Tongue (tissue), 1 donor: ENCODE measurements at regions not wholly inside any gene's neighbourhood (a gene's known extent, or its start where the extent isn't known, plus 50 kb on each side); places are given as distances from the start of the nearest gene placed in this dataset.
"Not testable (repeated sequence)": the region's sequence is repeated elsewhere in the genome, so short reads cannot be mapped to it uniquely, and the experiment has no call there.

Source experiments
- DNase-seq: peaks from one replicate; pipeline ENCODE4 v3.0.0-alpha.2; 2015

DNA sequence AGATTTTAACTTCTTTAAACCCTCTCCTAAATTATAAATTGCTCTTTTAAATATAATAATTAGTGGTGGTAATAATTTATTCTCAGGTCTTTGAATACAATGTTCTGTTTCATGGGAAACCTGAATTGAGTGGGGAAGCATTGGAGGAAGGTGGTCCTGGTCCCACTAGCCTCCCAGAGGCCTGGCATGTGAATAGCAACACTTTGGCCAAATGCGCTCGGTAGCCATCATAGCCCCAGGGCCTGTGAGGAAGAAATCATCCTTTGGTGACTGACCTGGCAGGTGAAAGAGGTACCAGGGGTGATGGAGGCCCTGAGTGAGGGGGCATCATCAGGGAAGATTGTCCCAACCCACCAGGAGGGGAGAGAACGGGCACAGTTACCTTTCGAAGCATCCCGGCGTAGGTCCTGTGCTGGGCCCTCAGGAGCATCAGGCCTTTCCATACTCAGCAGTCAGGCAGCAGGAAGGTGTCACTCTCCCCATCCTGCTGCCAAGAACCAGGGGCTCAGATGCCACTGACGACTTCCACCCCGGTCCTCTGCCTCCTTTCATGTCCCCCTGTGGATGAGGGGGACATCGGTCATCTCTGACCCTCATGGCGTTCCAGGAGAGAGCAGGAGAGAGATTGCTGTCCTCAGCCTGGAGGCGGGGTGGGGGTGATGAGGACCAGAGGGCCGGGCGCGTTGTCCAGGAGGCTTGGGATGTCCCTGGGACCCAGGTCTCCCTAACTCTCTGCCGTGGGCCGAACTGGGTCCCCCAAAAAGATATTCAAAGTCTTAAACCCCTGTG, 78.6 kb upstream of the HPCAL1 start:
- DNase-seq = no peak

DNA sequence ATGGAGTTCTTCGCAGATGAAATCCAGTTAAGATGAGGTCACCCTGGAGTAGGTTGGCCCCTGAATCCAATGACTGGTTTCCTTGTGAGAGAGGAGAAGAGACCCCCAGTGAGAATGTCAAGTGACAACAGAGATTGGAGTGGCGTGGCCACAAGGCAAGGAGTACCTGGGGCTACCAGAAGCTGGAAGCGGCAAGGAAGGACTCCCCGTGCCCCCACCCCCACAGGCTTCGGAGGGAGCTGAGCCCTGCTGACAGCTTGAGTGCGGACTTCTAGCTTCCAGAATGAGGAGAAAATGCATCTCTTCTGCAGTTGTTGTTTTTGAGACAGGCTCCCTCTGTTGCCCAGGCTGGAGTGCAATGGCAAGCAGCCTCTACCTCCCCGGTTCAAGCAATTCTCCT, 78.0 kb upstream of the HPCAL1 start:
- DNase-seq = no peak

DNA sequence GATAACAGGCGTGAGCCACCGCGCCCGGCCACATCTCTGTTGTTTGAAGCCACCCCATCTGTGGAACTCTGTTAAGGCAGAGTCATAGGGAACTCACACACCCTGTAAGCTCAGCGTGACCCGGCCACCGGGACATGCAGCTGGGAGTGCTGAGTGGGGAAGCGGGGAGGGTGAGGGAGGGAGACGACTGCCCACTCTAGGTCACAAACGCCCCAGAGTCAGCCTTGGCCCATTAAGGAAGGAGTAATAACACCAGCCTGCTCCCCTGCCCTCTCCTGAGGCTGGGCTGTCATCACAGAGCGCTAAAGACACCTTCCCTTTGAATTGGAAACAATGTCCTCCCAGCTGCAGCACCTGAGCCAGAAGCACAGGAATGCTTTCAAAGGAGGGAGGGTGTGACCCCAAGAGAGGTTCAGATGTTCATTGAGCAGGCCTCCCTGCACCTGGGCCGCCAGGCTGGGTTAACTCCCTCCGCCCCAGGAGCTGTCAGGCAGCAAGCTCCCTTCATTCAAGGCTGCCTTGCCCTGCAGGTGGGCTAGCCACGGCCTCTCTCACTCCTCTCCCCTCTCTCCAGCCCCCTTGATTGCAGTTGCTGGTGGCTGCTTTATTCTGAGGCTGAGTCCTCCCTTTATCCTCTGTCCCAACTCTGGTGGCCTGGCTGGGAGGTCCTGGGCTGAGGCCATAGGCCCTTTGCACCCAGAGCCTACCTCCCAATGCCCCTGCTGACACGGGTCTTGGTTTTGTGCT, 77.2 kb upstream of the HPCAL1 start:
- peak; percentile 61 for DNase-seq

DNA sequence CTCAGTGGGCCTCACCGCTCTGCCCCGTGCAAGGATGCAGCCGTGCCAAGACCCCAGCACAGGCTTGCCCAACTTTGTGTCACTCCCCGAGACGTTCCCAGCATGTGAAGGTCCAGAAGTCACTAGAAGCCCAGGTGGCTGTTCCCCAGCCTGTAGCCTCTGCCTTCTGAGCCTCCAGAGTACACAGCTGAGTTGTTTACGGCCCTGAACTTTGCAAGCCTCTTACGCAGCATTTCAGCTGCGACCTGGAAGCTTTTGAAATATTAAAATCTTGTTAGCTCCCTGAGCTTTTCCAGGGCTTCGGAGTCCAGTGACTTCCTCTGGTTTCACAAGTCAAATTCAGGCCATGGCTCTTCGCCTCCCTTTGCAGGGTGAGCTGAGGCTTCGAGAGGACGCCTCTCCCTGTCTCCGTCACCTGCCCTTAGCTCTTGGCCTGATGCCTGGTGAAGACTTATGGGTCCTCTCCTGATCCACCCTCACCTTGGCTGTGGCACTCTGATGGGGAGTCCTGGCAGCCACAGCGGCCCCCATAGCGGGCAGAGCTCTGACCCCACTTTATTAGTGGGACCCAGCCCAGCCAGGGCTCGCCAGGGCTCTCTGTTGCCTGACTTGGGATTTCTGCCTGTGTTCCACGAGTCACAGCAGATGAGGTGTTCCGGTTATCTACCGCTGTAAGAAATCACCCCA, 76.5 kb upstream of the HPCAL1 start:
- peak; percentile 54 for DNase-seq

DNA sequence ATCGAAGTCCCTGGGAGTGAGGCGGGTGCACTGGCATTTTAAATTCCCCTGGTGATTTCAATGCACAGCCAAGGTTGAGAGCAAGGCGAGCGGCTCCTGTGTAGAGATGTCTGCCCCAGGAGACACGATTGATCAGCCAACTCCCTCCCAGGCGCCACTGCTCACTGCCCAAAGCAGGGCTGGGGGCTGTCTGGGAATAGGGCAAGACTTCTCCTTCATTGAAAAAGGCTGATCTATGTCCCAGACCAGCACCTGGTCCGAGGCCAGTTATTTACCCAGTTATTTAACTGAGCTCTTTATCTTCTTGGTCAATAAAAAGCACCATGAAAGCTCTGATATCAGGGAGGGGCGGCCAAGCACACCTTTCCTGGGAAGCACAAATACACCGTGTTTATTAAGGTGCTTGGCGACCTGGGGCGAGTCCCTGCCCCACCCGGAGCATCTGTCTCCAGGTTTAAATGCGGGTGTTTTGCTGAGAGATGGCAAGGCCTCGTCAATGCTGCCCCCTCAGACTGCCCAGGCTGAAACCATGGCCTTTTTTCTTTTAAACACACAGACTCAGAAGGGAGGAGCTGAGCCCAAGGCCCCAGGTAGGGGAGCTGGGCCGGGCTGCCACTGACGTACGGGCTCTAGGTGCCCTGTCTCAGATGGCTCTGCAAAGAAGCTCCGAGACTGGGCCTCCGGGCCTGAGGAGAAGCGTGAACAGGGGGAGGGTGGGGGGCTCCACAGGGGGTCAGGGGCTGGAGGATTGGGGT, 73.9 kb upstream of the HPCAL1 start:
- no peak for DNase-seq

DNA sequence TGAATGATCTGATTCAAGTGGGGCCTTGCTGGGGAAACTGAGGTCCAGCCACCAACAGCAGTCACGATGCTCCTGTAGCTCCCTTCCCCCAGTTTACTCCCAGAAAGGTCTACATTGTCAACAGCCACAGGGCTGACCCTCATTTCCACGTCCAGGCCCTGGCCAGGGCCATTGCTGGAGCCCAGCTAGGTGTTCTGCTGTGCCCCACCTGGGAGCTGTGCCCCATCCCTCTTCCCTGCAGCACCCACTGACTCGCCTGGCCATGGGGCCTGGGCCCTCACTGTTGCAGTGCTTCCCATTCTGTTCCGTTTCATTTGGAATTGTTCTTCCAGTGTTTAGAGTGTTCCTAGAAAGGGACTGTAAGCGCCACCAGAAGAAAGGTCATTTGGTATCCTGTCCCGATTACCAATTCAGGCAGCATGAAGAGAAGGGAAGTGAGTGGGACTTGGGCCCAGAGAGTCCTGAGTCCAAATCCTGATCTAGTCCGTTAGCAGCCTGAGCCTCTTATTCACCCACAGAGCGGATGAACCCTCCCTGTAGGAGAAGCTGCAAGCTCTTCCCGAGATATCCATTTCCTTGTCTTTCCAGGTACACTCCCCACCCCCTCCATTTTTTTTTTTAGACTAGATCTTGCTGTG, 73.1 kb upstream of the HPCAL1 start:
- no peak for DNase-seq

DNA sequence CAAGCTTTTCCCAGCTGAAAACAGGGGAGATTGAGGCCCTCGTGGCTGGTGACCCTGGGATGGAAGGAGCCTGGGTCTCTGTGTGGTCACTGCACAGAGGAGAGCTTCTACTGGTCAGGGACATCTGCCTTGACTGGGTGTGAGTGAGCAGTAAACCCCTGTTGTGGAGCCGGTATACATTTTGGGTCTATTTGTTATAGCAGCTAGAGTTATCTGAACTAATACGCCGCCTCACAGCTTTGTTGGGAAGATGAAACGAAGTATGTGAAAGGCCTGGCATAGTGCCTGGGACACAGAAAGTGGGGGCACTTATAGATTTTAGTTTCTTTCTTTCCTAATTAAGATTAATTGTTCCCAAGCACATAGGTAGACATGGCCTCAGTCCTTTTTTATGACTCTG, 72.2 kb upstream of the HPCAL1 start:
- no peak for DNase-seq

DNA sequence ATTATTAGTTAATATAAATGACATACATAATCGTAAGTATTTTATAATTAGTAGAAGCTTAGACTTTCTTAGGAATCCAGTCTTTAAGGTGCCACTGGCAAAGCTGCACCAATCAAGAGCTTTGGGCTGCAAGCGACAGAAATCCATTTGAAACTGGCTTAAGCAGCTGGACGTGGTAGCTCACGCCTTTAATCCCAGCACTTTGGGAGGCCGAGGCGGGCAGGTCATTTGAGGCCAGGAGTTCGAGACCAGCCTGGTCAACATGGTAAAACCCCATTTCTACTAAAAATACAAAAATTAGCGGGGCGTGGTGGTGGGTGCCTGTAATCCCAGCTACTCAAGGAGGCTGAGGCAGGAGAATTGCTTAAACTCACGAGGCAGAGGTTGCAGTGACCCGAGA, 71.8 kb upstream of the HPCAL1 start:
- not testable (repeated sequence) for DNase-seq

DNA sequence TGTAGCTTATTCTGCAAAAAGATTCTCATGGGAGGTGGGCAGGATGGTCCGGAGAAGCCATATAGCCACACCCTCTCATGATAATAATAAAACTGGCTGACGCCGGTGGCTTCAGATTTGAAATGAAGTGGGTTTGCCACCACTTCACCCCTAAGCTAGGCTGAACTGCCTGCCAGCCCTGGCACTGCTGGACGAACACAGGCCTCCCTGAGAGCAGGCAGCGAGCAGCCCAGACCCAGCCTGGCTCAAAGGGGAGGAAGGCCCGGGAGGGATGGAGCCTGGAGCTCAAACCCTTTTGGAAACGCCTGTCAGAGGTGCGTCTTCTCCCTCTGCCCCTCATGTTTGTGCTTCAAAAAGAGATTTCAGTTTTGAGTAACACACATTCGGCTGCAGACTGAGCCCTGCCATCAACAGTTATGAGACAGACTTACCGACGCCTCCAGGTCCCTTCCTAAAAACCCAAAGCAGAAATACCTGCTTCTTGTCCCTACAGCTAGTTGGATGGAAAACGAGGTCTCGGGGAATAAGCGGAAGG, 71.1 kb upstream of the HPCAL1 start:
- DNase-seq = no peak

DNA sequence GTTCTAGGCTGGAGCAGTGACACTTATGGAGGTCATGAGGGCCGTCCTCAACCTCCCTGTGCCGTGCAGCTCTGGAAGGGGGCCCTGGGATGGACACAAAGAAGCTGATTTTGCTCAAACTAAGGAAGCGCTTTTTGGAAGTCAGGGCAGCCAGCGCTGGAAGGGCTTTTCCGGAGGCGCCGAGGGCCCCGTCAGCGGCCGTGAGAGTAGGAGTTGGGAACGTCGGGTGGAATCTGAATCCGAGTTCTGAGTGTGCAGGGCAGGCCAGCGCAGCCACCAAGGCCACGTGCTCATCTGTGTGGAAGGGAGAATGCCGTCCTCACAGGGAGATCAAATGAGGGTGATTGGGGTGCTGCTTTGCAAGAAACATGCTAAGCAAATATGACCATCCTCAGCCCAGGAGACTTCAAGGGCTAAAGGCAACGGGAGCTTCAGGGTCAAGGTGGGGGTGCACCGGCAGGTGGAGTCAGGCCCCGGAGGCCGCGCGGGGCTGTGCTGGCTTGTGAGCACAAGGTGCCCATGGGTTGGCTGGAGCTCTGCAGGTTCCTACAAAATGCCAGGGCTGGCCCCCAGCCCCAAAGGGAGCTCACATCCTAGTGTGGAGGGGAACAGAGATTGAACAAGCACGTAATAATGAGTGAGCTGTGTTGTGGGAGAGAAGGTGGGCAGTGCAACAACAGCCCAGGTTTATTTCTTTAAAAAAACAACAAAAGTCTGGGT, 70.4 kb upstream of the HPCAL1 start:
- no peak for DNase-seq

DNA sequence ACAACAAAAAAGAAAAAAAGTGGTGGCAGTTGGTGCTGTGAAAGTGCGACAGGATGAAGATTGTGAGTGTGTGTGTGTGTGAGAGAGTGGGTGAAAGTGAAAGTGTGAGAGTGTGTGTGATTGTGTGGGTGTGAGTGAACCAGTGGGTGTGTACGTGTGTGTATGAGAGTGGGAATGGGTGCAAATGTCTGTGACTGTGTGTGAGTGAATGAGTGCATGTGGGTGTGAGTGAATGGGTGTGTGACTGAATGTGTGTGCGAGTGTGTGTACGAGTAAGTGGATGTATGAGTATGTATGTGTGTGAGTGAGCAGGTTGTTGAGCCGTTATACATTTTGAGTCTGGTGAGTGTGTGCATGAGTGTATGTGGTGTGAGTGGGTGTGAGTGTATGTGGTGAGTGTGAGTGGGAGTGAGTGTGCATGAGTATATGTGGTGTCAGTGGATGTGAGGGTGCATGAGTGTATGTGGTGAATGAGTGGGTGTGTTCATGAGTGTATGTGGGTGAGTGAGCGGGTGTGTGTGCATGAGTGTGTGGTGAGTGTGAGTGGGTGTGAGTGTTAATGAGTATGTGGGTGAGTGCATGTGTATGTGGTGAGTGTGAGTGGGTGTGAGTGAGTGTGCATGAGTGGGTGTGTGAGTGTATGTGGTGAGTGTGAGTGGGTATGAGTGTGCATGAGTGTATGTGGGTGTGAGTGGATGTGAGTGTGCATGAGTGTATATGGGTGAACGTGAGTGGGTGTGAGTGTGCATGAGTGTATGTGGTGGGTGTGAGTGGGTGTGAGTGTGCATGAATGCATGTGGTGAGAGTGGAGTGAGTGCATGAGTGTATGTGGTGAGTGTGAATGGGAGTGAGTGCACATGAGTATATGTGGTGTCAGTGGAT, 69.3 kb upstream of the HPCAL1 start:
- DNase-seq = no peak

DNA sequence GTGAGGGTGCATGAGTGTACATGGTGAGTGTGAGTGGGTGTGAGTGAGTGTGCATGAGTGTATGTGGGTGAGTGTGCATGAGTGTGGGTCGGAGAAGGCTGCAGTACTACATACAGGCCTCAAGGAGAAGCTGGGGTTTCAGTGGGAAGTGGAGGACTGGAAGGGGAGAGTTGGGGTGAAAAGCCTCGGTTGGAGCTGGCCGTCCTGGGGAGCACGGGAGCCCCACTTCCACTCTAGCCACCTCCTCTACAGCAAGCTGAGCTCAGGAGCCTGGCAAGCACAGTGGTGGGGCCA, 68.7 kb upstream of the HPCAL1 start:
- DNase-seq = no peak

DNA sequence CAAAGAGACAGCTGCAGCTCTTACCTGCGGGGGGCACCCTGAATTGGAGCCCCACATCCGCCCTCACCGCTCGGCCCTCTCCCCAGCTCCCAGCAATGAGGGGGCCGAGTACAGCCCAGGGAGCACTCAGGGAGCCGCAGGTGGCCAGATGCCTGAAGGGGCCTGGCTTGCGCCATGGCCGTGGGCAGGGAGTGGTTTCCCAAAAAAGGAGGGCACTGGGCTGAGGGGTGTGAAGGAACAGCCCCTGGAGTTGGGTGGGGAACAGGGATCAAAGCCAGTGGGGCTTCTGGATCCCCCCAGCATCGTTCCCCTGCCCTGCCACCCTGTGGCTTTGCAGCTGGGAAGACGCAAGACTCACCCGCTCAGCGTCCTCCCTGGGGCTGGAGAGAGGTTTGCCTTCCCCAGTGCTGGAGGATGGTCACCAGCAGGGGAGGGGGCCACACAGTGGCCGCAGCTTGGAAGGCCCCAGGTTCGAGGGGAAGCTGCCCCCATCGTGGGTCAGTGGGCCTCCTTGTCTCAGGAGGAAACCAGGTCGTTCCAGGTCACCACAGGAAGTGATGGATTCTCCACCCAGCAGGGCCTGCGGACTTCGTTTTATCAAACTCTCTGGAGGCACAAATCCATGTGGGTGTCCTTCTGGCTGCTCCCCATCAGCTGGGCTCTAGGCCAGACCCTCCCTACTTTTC, 68.2 kb upstream of the HPCAL1 start:
- DNase-seq = no peak

DNA sequence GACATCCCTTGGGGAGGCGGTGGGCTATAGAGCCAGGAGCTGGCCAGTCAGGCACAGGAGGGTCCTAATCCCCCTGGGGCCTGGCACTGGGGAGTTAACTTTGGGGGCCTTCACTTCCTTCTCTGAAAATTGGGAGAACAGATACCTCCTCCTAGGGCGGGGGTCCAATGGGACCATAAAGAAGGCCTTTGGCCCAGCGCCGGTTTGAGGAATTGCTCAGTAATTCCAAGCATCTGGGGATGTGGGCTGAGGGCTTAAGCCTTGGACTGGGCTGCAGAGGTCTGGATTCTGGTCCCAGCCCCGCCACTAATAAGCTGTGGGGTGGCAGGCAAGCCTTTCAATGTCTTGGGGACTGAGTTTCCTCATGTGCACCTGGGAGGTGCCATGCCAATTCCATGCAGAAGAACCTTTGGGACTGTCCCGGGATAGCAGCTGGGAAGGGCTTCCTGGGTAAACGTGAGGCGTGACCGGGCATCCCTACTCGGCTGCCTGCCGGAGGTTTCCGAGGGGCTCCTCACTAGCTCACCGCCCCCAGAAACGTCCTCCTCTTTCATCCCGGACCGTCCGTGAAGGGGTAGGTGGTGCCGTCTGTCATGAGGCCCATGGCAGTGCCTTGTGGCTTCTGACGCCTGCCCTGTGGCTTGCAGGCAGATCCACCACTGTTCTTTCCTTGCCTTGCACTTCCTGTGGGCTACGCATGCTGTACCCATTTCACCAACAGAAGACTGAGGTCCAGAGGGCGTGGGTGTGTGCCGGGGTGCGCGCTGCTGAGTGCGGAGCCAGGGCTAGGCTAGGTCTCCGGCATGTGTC, 67.4 kb upstream of the HPCAL1 start:
- no peak for DNase-seq

DNA sequence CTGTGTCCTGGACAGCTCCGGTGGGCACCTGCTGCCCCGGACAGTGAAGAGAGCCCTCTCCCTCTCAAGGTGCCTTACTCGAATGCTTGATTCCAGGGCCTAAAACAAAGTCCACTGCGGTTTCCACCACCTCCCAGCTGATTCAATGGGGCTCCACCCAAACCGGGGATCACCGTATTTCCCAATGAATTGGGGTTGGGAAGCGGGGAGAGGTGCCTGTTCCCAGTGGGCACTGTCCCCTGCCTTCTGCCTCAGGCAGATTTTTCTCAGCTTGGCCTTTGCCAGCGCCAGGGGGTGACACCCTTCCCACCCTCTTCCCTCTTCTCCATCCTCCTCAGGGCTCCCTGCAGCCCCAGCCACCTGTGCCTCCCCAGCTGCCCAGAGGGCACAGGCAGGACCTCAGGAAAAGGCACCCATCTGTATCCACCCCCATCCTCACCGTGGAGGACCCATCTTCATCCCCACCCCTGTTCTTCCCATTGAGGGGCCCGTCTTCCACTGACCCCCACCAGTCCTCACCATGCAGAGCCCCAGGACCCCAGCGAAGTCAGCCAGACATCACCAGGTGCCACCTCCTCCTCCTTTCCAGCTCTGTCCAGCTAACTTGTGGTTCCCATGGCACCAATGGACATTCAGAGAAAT, 66.7 kb upstream of the HPCAL1 start:
- DNase-seq = no peak

DNA sequence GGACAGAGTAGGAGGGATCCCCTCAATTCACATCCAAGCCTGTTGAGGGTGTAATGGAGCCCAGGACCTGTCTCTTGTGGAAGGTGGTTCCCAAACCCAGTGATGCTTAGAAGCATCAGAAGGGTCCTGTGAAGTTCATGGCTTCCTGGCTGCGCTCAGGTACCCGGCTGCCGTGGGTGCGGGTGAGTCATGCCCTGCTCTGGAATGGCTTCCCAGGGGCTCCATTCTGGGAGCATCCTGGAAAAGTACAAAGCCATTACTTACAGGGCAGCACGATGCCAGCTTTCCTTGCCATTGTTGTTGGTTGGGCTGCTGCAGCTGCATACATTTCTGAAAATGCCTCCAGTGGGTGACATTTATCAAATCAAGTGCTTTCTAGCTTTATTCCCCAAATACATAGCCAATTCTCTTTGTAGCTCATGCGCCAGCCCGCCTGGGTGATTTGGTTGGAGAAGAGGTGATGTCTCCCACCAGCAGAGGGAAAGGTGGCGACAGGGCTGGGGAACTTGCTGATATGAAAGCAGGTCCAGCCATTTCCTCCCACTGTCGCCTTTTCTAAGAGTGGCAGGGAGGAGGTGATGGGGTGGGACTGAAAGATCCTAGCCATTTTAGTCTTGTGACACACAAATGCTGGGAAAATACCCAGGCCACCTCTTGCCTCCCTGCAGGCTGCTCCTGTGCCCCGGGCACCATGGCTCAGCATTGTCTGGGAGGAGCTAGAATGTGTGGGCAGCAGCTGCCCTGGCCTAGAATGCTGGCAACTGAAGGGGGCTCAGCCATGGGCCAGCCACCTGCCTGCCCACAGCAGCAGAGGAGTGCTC, 65.9 kb upstream of the HPCAL1 start:
- DNase-seq = no peak
